ENCODE measurements at regions not wholly inside any gene's neighbourhood (a gene's known extent, or its start where the extent isn't known, plus 50 kb on each side); places are given as distances from the start of the nearest gene placed in this dataset.
A peak's percentile ranks its signal among the peaks of the same experiment; 100 is the strongest.

GRCh38 chr7:46695051-46695708 lies 774.1 kb upstream of the IGFBP3 start:
- DNase-seq (ENCODE audit: low spot score), result no peak
- TF ChIP-seq CTCF (IDR thresholded peaks at IDR 0.05; ENCODE audit: extremely low read depth, missing control alignments), result no peak

- no peak for DNase-seq (ENCODE audit: low spot score)
- no peak for TF ChIP-seq CTCF (IDR thresholded peaks at IDR 0.05; ENCODE audit: extremely low read depth, missing control alignments)
These were observed 773.0 kb upstream of the IGFBP3 start for GRCh38 chr7:46694058-46694457.

- TF ChIP-seq CTCF (IDR thresholded peaks at IDR 0.05; ENCODE audit: extremely low read depth, missing control alignments), result no peak
- no peak for DNase-seq (ENCODE audit: low spot score)
These were observed 766.1 kb upstream of the IGFBP3 start for GRCh38 chr7:46687203-46687602.

GRCh38 chr7:46685051-46685450 lies 764.0 kb upstream of the IGFBP3 start:
- no peak for TF ChIP-seq CTCF (IDR thresholded peaks at IDR 0.05; ENCODE audit: extremely low read depth, missing control alignments)
- DNase-seq (ENCODE audit: low spot score), result no peak

GRCh38 chr7:46682836-46683624 lies 762.0 kb upstream of the IGFBP3 start:
- no peak for DNase-seq (ENCODE audit: low spot score)
- TF ChIP-seq CTCF (IDR thresholded peaks at IDR 0.05; ENCODE audit: extremely low read depth, missing control alignments), result no peak

- no peak for DNase-seq (ENCODE audit: low spot score)
- no peak for TF ChIP-seq CTCF (IDR thresholded peaks at IDR 0.05; ENCODE audit: extremely low read depth, missing control alignments)
These were observed 760.9 kb upstream of the IGFBP3 start for GRCh38 chr7:46681865-46682503.

GRCh38 chr7:46680147-46680546 lies 759.1 kb upstream of the IGFBP3 start:
- no peak for TF ChIP-seq CTCF (IDR thresholded peaks at IDR 0.05; ENCODE audit: extremely low read depth, missing control alignments)
- peak; percentile 7 for DNase-seq (ENCODE audit: low spot score)
